ENCODE measurements at regions not wholly inside any gene's neighbourhood (a gene's known extent, or its start where the extent isn't known, plus 50 kb on each side); places are given as distances from the start of the nearest gene placed in this dataset.

DNA sequence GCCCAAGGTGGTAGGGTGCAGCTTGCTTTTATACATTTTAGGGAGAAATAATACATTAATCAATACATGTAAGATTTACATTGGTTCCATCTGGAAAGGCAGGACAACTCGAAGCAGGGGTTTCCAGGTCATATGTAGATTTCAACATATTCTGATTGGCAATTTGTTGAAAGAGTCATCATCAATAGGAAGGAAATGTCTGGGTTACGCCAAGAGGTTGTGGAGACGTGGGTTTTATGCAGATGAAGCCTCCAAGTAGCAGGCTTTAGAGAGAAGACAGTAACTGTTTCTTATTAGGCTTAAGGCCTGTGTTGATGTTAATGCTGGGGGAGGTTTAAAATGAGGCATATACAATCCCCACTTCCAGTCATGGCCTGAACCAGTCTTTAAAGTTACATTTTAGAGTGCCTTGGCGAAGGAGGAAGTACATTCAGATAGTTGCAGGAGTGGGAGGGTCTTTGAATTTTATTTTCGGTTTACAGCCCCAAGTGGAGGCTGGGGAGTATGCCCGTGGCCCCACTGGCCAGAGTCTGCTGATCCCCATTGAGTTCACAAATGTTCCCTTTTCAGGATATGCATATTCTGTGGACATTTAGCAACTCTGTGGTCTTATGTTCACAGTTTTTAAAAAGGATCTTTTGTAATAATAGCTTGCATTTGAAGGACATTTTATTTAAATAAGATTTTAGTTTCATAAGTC, 166.0 kb upstream of the GDF10 start:
- Mint-ChIP-seq H3K9me3 (peaks cover 0 to 1% (median 0%) of the 10 kb centered on the region in 8 donors), H3K4me1 (peaks cover 0 to 4% (median 3%) of the 10 kb centered on the region in 4 donors), H3K4me3 (no peak overlapping the region), H3K27me3 (no peaks in the 10 kb centered on the region), H3K36me3 (no peaks in the 10 kb centered on the region), H3K27ac (peak overlapping the region in 1 of 7 donors; percentile 23)
- no peaks in the 10 kb centered on the region for H3K27me3 ChIP-seq (ENCODE audit: insufficient read depth, low read length)
- no peak overlapping the region for H3K4me3 ChIP-seq (ENCODE audit: low read length in 2 of 2)
- ChIA-PET POLR2A (ENCODE audit: partially characterized antibody) (interaction anchor here (1.1 kb wide), 1 partner anchor 15 kb away, joined by 3 read pairs; no protein-coding TSS in a partner anchor), CTCF (ENCODE audit: partially characterized antibody) (no interaction called here)
- no peak overlapping the region for H3K27ac ChIP-seq (ENCODE audit: low read depth, low read length)
- intact Hi-C loops (cut with micrococcal nuclease): no loop called here
- no peaks in the 10 kb centered on the region for H3K4me1 ChIP-seq (ENCODE audit: insufficient read depth, low read length)
- H3K36me3 ChIP-seq (ENCODE audit: insufficient read depth, low read length): no peaks in the 10 kb centered on the region
- no peak for DNase-seq
- H3K9me3 ChIP-seq (ENCODE audit: control insufficient read depth in 1 of 2, low read length in 2 of 2): no peaks in the 10 kb centered on the region

DNA sequence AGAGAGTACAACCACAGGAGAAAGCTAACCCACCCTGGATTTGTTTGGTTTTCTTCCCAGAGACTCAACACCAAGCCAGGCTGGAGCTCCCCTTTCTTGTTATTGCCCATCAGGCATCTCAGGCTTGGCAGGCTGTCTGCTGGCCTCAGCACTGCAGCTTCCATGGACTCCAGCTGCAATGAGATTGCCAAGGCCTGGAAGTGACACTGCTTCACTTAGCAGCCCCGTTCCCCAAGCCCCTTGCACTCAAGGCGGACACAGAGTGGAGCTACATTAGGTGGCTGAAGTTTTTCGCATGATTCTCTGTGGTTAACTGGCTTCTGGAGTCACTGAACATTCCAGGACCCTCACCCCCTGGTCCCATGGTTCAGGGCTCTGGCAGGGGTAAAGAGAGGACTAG, 163.1 kb upstream of the GDF10 start:
- Histone ChIP-seq H3K27ac (ENCODE audit: low read depth, low read length) (no peak overlapping the region), H3K9me3 (ENCODE audit: control insufficient read depth in 1 of 2, low read length in 2 of 2) (no peaks in the 10 kb centered on the region), H3K4me3 (ENCODE audit: low read length in 2 of 2) (no peak overlapping the region), H3K36me3 (ENCODE audit: insufficient read depth, low read length) (no peaks in the 10 kb centered on the region), H3K4me1 (ENCODE audit: insufficient read depth, low read length) (no peaks in the 10 kb centered on the region), H3K27me3 (ENCODE audit: insufficient read depth, low read length) (no peaks in the 10 kb centered on the region)
- Mint-ChIP-seq H3K27ac (peak overlapping the region in 1 of 7 donors; percentile 2), H3K4me3 (no peak overlapping the region), H3K27me3 (no peaks in the 10 kb centered on the region), H3K9me3 (peaks cover 0 to 1% (median 0%) of the 10 kb centered on the region in 8 donors), H3K4me1 (peaks cover 0 to 4% (median 3%) of the 10 kb centered on the region in 4 donors), H3K36me3 (no peaks in the 10 kb centered on the region)
- ChIA-PET CTCF (ENCODE audit: partially characterized antibody) (interaction anchor here (1.1 kb wide), 1 partner anchor 175 kb away, joined by 3 read pairs; no protein-coding TSS in a partner anchor), POLR2A (ENCODE audit: partially characterized antibody) (interaction anchor here (0.7 kb wide), 1 partner anchor 223 kb away, joined by 3 read pairs; no protein-coding TSS in a partner anchor)
- intact Hi-C loops (cut with micrococcal nuclease): no loop called here
- DNase-seq: no peak

DNA sequence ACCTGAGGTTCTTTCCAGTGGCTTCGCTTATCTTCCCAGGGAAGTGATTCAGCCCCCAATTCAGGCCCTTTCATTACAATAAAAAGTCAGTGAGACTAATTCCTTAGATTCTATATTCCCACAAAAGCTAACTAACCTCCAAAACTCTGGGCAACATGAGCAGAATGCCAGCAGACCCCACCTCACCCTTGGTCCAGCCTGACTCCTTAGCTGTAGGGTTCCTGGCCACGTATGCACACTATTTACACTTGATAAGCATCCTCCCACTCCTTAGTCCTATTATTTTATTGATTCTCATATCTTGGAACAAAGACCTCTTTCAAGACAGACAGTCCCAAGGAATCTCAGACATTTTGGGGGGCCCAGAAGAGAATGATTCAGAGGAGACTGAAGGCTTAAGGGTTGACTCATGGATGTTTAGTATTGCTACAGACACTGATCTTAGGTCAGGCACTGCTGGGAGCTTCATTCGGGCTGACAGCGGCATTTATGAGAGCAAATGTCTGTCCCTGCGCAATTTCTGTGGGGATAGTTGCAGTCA, 162.6 kb upstream of the GDF10 start:
- Mint-ChIP-seq H3K4me3 (no peak overlapping the region), H3K4me1 (peaks cover 0 to 4% (median 3%) of the 10 kb centered on the region in 4 donors), H3K27me3 (no peaks in the 10 kb centered on the region), H3K27ac (peak overlapping the region in 1 of 7 donors; percentile 2), H3K36me3 (no peaks in the 10 kb centered on the region), H3K9me3 (peaks cover 0 to 1% (median 0%) of the 10 kb centered on the region in 8 donors)
- Histone ChIP-seq H3K36me3 (ENCODE audit: insufficient read depth, low read length) (no peaks in the 10 kb centered on the region), H3K27ac (ENCODE audit: low read depth, low read length) (no peak overlapping the region), H3K9me3 (ENCODE audit: control insufficient read depth in 1 of 2, low read length in 2 of 2) (no peaks in the 10 kb centered on the region), H3K4me3 (ENCODE audit: low read length in 2 of 2) (no peak overlapping the region), H3K27me3 (ENCODE audit: insufficient read depth, low read length) (no peaks in the 10 kb centered on the region), H3K4me1 (ENCODE audit: insufficient read depth, low read length) (no peaks in the 10 kb centered on the region)
- intact Hi-C loops (cut with micrococcal nuclease): no loop called here
- ChIA-PET CTCF (ENCODE audit: partially characterized antibody) (interaction anchor here (1.1 kb wide), 1 partner anchor 174 kb away, joined by 3 read pairs; no protein-coding TSS in a partner anchor), POLR2A (ENCODE audit: partially characterized antibody) (interaction anchor here (0.7 kb wide), 1 partner anchor 223 kb away, joined by 3 read pairs; no protein-coding TSS in a partner anchor)
- no peak for DNase-seq

DNA sequence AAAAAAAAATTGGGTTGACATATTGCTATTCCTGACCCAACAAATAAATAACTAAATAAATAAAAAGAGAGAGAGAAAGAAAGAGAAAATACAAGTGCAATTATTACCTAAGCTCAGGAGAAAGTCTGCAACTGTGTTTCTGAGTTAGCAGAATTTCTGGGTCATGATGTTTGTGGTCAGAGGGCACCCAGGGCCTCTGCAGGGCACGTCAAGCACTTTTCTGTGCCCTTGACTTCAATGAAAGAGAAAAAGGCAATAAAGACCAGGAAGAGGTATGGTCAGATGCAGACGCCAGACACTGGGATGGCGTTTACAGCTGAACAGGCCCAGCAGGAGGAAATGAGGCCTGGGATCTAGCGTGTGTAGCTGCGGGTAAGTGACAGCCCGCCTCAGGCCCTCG, 160.9 kb upstream of the GDF10 start:
- Histone ChIP-seq H3K27me3 (ENCODE audit: insufficient read depth, low read length) (no peaks in the 10 kb centered on the region), H3K27ac (ENCODE audit: low read depth, low read length) (no peak overlapping the region), H3K9me3 (ENCODE audit: control insufficient read depth in 1 of 2, low read length in 2 of 2) (no peaks in the 10 kb centered on the region), H3K4me3 (ENCODE audit: low read length in 2 of 2) (no peak overlapping the region), H3K4me1 (ENCODE audit: insufficient read depth, low read length) (no peaks in the 10 kb centered on the region), H3K36me3 (ENCODE audit: insufficient read depth, low read length) (no peaks in the 10 kb centered on the region)
- POLR2A ChIA-PET (ENCODE audit: partially characterized antibody): no interaction called here
- DNase-seq: no peak
- Mint-ChIP-seq H3K9me3 (peaks cover 0 to 1% (median 0%) of the 10 kb centered on the region in 8 donors), H3K4me1 (peaks cover 0 to under 1% (median 0%) of the 10 kb centered on the region in 4 donors), H3K27ac (no peak overlapping the region), H3K4me3 (no peak overlapping the region), H3K27me3 (no peaks in the 10 kb centered on the region), H3K36me3 (no peaks in the 10 kb centered on the region)
- CTCF ChIA-PET (ENCODE audit: partially characterized antibody): interaction anchor here (0.7 kb wide), 1 partner anchor 14 kb away, joined by 4 read pairs; no protein-coding TSS in a partner anchor
- intact Hi-C loops (cut with micrococcal nuclease): no loop called here

DNA sequence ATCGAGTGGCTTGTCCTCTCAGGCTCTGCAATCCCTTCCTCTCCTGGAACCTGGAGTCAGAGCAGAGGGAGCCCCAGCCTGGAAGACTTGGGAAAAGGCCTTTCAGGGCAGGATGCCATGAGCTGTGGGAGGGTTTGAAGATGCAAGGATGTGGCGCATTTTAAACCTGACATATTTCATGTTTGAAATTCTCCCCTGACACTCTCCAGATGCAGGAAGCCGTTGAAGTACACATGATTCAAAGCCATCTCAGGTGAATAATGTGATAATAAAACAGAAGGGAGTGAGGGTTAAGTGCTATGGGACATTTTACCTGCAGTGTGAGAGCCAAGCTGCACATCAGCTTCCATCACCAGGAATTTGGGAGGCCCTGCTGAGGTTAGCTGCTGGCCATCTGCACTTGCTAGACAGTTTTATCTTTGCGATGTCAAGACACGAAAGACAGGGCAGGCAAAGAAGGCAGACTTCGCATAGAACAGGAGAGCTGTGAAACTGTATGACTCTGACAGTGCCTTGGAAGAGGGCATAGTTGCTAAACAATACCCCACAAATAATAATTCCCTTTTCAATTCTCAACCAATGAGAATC, 159.1 kb upstream of the GDF10 start:
- peaks cover 0 to 1% (median 0%) of the 10 kb centered on the region in 8 donors for H3K9me3 Mint-ChIP-seq
- H3K36me3 Mint-ChIP-seq: no peaks in the 10 kb centered on the region
- H3K4me1 Mint-ChIP-seq: no peaks in the 10 kb centered on the region
- H3K4me3 ChIP-seq (ENCODE audit: low read length in 2 of 2): no peak overlapping the region
- no peaks in the 10 kb centered on the region for H3K4me1 ChIP-seq (ENCODE audit: insufficient read depth, low read length)
- no peak overlapping the region for H3K27ac ChIP-seq (ENCODE audit: low read depth, low read length)
- H3K27me3 ChIP-seq (ENCODE audit: insufficient read depth, low read length): no peaks in the 10 kb centered on the region
- H3K4me3 Mint-ChIP-seq: no peak overlapping the region
- ChIA-PET POLR2A (ENCODE audit: partially characterized antibody) (no interaction called here), CTCF (ENCODE audit: partially characterized antibody) (no interaction called here)
- no peaks in the 10 kb centered on the region for H3K27me3 Mint-ChIP-seq
- H3K36me3 ChIP-seq (ENCODE audit: insufficient read depth, low read length): no peaks in the 10 kb centered on the region
- no peak for DNase-seq
- H3K27ac Mint-ChIP-seq: peak overlapping the region in 1 of 7 donors; percentile 30
- intact Hi-C loops (cut with micrococcal nuclease): no loop called here
- no peaks in the 10 kb centered on the region for H3K9me3 ChIP-seq (ENCODE audit: control insufficient read depth in 1 of 2, low read length in 2 of 2)

DNA sequence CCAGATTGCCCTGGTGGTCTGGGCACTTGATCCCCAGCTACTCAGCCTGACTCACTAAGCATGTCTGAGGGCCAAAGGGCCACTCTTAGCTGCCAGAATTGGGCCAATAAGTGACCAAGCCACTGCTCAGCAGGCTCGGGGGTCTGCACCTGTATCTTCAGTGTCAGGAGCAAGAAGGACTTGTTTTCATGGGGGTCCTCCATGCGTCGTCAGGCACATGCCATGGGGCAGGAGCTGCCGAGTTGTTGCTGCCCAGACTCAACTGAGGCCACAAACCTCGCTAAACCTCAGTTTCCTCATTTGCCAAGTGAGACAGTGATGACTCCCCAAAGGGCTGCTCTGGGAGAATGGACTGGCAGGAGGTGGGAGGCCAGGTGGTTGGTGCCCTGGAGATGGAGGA, 158.6 kb upstream of the GDF10 start:
- H3K9me3 Mint-ChIP-seq: no peaks in the 10 kb centered on the region
- no peaks in the 10 kb centered on the region for H3K36me3 Mint-ChIP-seq
- POLR2A ChIA-PET (ENCODE audit: partially characterized antibody): no interaction called here

DNA sequence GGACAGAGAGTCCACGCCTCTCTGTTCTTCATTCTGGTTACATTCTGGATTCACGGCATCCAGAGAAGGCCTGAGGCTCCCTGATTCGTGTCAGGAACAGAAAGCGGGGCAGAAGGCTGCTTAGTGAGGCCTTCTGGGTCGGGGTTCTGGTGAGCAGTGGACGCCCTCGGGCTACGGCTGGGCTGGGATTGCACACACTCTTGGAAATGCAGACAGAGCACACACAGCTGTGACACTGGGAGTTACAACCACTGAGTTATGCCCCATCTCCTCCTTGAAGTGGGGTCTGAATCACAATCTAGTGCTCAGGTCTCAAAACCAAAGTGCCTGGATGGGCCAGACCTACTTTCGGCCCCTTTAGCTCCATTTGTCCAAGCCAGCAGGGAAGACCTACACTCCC, 156.9 kb upstream of the GDF10 start:
- H3K27me3 Mint-ChIP-seq: no peaks in the 10 kb centered on the region
- no peak overlapping the region for H3K4me3 Mint-ChIP-seq
- no peak overlapping the region for H3K27ac Mint-ChIP-seq
- ChIA-PET POLR2A (ENCODE audit: partially characterized antibody) (no interaction called here), CTCF (ENCODE audit: partially characterized antibody) (no interaction called here)
- H3K4me3 ChIP-seq (ENCODE audit: low read length in 2 of 2): no peak overlapping the region
- no peaks in the 10 kb centered on the region for H3K4me1 ChIP-seq (ENCODE audit: insufficient read depth, low read length)
- no peaks in the 10 kb centered on the region for H3K36me3 Mint-ChIP-seq
- no peak overlapping the region for H3K27ac ChIP-seq (ENCODE audit: low read depth, low read length)
- no peaks in the 10 kb centered on the region for H3K9me3 ChIP-seq (ENCODE audit: control insufficient read depth in 1 of 2, low read length in 2 of 2)
- no peaks in the 10 kb centered on the region for H3K4me1 Mint-ChIP-seq
- H3K36me3 ChIP-seq (ENCODE audit: insufficient read depth, low read length): no peaks in the 10 kb centered on the region
- no peaks in the 10 kb centered on the region for H3K9me3 Mint-ChIP-seq
- no peak for DNase-seq
- intact Hi-C loops (cut with micrococcal nuclease): no loop called here
- no peaks in the 10 kb centered on the region for H3K27me3 ChIP-seq (ENCODE audit: insufficient read depth, low read length)

More for the DNA sequence above, 158.6 kb upstream of the GDF10 start:
- no peak for DNase-seq
- CTCF ChIA-PET (ENCODE audit: partially characterized antibody): no interaction called here
- no peaks in the 10 kb centered on the region for H3K36me3 ChIP-seq (ENCODE audit: insufficient read depth, low read length)
- H3K27ac ChIP-seq (ENCODE audit: low read depth, low read length): no peak overlapping the region
- H3K4me1 Mint-ChIP-seq: no peaks in the 10 kb centered on the region
- intact Hi-C loops (cut with micrococcal nuclease): no loop called here
- H3K4me1 ChIP-seq (ENCODE audit: insufficient read depth, low read length): no peaks in the 10 kb centered on the region
- no peaks in the 10 kb centered on the region for H3K27me3 Mint-ChIP-seq
- no peaks in the 10 kb centered on the region for H3K9me3 ChIP-seq (ENCODE audit: control insufficient read depth in 1 of 2, low read length in 2 of 2)
- no peaks in the 10 kb centered on the region for H3K27me3 ChIP-seq (ENCODE audit: insufficient read depth, low read length)
- H3K4me3 Mint-ChIP-seq: no peak overlapping the region
- H3K4me3 ChIP-seq (ENCODE audit: low read length in 2 of 2): no peak overlapping the region
- H3K27ac Mint-ChIP-seq: no peak overlapping the region

Data from CD4-positive, alpha-beta memory T cell (primary cell).